ENCODE measurements at regions not wholly inside any gene's neighbourhood (a gene's known extent, or its start where the extent isn't known, plus 50 kb on each side); places are given as distances from the start of the nearest gene placed in this dataset.

GRCh38 chr10:129105266-129105665, 361.8 kb upstream of the MGMT start (continued):
- TF ChIP-seq PBX3 (IDR thresholded peaks at IDR 0.05): no peak
- TF ChIP-seq EP300 (IDR thresholded peaks at IDR 0.05; ENCODE audit: borderline replicate concordance in 1 of 2, low read depth in 1 of 2, low read length in 1 of 2): no peak
- no peak for TF ChIP-seq GABPA (IDR thresholded peaks at IDR 0.05; ENCODE audit: low read depth)

- ChIA-PET CTCF (no interaction called here), POLR2A (no interaction called here)
- no peak overlapping the region for H3K27ac ChIP-seq (ENCODE audit: low read depth in 2 of 2, low read length in 1 of 2)
- no peaks in the 10 kb centered on the region for H3K36me3 ChIP-seq (replicated peaks in 1 of 2; ENCODE audit: control insufficient read depth in 1 of 2, insufficient read depth in 2 of 2, low read length in 1 of 2)
- no peaks in the 10 kb centered on the region for H3K79me2 ChIP-seq (ENCODE audit: insufficient read depth)
- no peaks in the 10 kb centered on the region for H3K9me3 ChIP-seq
- H3K27me3 ChIP-seq (ENCODE audit: insufficient read depth): no peaks in the 10 kb centered on the region
- no peak overlapping the region for H3K9ac ChIP-seq
- H3K9me2 ChIP-seq: no peaks in the 10 kb centered on the region
- H3F3A ChIP-seq (replicated peaks; ENCODE audit: insufficient read depth): no peaks in the 10 kb centered on the region
- no peaks in the 10 kb centered on the region for H3K4me1 ChIP-seq (ENCODE audit: control insufficient read depth in 1 of 2, insufficient read depth in 2 of 2, low read depth in 1 of 2, low read length in 1 of 2)
- H2AFZ ChIP-seq (ENCODE audit: low read depth): no peak overlapping the region
- H3K4me3 ChIP-seq (ENCODE audit: low read depth in 2 of 2, low read length in 1 of 2): no peak overlapping the region
- WGBS (ENCODE audit: low lambda C conversion rate): 53% methylated on average over 4 of the region's 4 CpGs
- no peak for DNase-seq
- no peak overlapping the region for H3K4me2 ChIP-seq
- TF ChIP-seq RAD21 (IDR thresholded peaks at IDR 0.05; ENCODE audit: low read length): no peak
- H4K20me1 ChIP-seq (ENCODE audit: insufficient read depth): no peaks in the 10 kb centered on the region
These were observed 360.7 kb upstream of the MGMT start for GRCh38 chr10:129106314-129106713.

GRCh38 chr10:129107525-129107924, 359.5 kb upstream of the MGMT start:
- CTCF ChIA-PET: no interaction called here
- no peaks in the 10 kb centered on the region for H3K9me3 ChIP-seq

More at GRCh38 chr10:129107525-129107924, 359.5 kb upstream of the MGMT start:
- no peak for DNase-seq
- H3K9me2 ChIP-seq: no peaks in the 10 kb centered on the region
- no peaks in the 10 kb centered on the region for H3K79me2 ChIP-seq (ENCODE audit: insufficient read depth)
- H3K4me3 ChIP-seq (ENCODE audit: low read depth in 2 of 2, low read length in 1 of 2): no peak overlapping the region
- no peaks in the 10 kb centered on the region for H3K36me3 ChIP-seq (replicated peaks in 1 of 2; ENCODE audit: control insufficient read depth in 1 of 2, insufficient read depth in 2 of 2, low read length in 1 of 2)
- no peak overlapping the region for H3K4me2 ChIP-seq
- no peaks in the 10 kb centered on the region; a peak in 1 of 4 replicates for H3K4me1 ChIP-seq (ENCODE audit: control insufficient read depth in 1 of 2, insufficient read depth in 2 of 2, low read depth in 1 of 2, low read length in 1 of 2)
- no peaks in the 10 kb centered on the region for H4K20me1 ChIP-seq (ENCODE audit: insufficient read depth)
- no peak overlapping the region for H3K9ac ChIP-seq
- no peak overlapping the region for H2AFZ ChIP-seq (ENCODE audit: low read depth)
- POLR2A ChIA-PET: no interaction called here
- no peaks in the 10 kb centered on the region for H3K27me3 ChIP-seq (ENCODE audit: insufficient read depth)
- TF ChIP-seq POLR2AphosphoS5 (IDR thresholded peaks at IDR 0.05; ENCODE audit: low read depth, low read length) (no peak), IRF3 (IDR thresholded peaks at IDR 0.05; ENCODE audit: low read depth, low read length) (no peak), NRF1 (IDR thresholded peaks at IDR 0.05; ENCODE audit: low read depth, low read length) (no peak), SMC3 (IDR thresholded peaks at IDR 0.05; ENCODE audit: low read depth, low read length) (no peak), EP300 (IDR thresholded peaks at IDR 0.05; ENCODE audit: borderline replicate concordance in 1 of 2, low read depth in 1 of 2, low read length in 1 of 2) (no peak), RFX5 (IDR thresholded peaks at IDR 0.05; ENCODE audit: low read length) (no peak), MAX (IDR thresholded peaks at IDR 0.05; ENCODE audit: low read depth) (no peak), GABPA (IDR thresholded peaks at IDR 0.05; ENCODE audit: low read depth) (no peak), CTCF (IDR thresholded peaks at IDR 0.05) (no peak), REST (IDR thresholded peaks at IDR 0.05; ENCODE audit: low read depth, low read length) (no peak), FOXM1 (IDR thresholded peaks at IDR 0.05; ENCODE audit: low read depth) (no peak), YY1 (IDR thresholded peaks at IDR 0.05; ENCODE audit: low read depth) (no peak), SIN3A (IDR thresholded peaks at IDR 0.05; ENCODE audit: borderline replicate concordance, low read depth, low read length) (no peak)
- no peaks in the 10 kb centered on the region for H3F3A ChIP-seq (replicated peaks; ENCODE audit: insufficient read depth)
- H3K27ac ChIP-seq (ENCODE audit: low read depth in 2 of 2, low read length in 1 of 2): no peak overlapping the region
- WGBS (ENCODE audit: low lambda C conversion rate): 6% methylated on average over 2 of the region's 3 CpGs
